Activated CD8-positive, alpha-beta memory T cell treated with anti-CD3 and anti-CD28 coated beads for 1 hour (primary cell): ENCODE measurements at regions not wholly inside any gene's neighbourhood (a gene's known extent, or its start where the extent isn't known, plus 50 kb on each side); places are given as distances from the start of the nearest gene placed in this dataset.

ENCODE experiments used
- DNase-seq, 2 donors: peaks; one replicate each; pipeline ENCODE4 v3.0.0-alpha.2; 2020; ENCODE audit warnings: low read depth in 1 of 2; ENCODE audit errors: extremely low read depth in 1 of 2

- no peak for DNase-seq
These were observed 250.5 kb downstream of the GLI2 start for GRCh38 chr2:120985997-120986651.

GRCh38 chr2:120986898-120987650, 251.4 kb downstream of the GLI2 start:
- no peak for DNase-seq

GRCh38 chr2:120988051-120988699, 252.5 kb downstream of the GLI2 start:
- DNase-seq: no peak

- no peak for DNase-seq
These were observed 253.2 kb downstream of the GLI2 start for GRCh38 chr2:120988700-120989511.

GRCh38 chr2:120989512-120990441, 254.1 kb downstream of the GLI2 start:
- no peak for DNase-seq

- no peak for DNase-seq
These were observed 254.8 kb downstream of the GLI2 start for GRCh38 chr2:120990451-120990871.

GRCh38 chr2:120991441-120991840, 255.8 kb downstream of the GLI2 start:
- DNase-seq: no peak

GRCh38 chr2:120992791-120993555, 257.3 kb downstream of the GLI2 start:
- no peak for DNase-seq

- no peak for DNase-seq
These were observed 258.0 kb downstream of the GLI2 start for GRCh38 chr2:120993661-120994060.

- DNase-seq: no peak
These were observed 258.8 kb downstream of the GLI2 start for GRCh38 chr2:120994301-120994995.

GRCh38 chr2:120995152-120995551, 259.5 kb downstream of the GLI2 start:
- no peak for DNase-seq

- DNase-seq: no peak
These were observed 260.1 kb downstream of the GLI2 start for GRCh38 chr2:120995656-120996190.

- DNase-seq: no peak
These were observed 263.9 kb downstream of the GLI2 start for GRCh38 chr2:120999377-121000097.

GRCh38 chr2:121000804-121001203, 265.1 kb downstream of the GLI2 start:
- DNase-seq: no peak

GRCh38 chr2:121001641-121002040, 266.0 kb downstream of the GLI2 start:
- DNase-seq: no peak

- DNase-seq: no peak
These were observed 266.9 kb downstream of the GLI2 start for GRCh38 chr2:121002597-121002996.

GRCh38 chr2:121003391-121003790, 267.7 kb downstream of the GLI2 start:
- no peak for DNase-seq

- no peak for DNase-seq
These were observed 268.7 kb downstream of the GLI2 start for GRCh38 chr2:121004359-121004758.
